ENCODE measurements at regions not wholly inside any gene's neighbourhood (a gene's known extent, or its start where the extent isn't known, plus 50 kb on each side); places are given as distances from the start of the nearest gene placed in this dataset.

DNA sequence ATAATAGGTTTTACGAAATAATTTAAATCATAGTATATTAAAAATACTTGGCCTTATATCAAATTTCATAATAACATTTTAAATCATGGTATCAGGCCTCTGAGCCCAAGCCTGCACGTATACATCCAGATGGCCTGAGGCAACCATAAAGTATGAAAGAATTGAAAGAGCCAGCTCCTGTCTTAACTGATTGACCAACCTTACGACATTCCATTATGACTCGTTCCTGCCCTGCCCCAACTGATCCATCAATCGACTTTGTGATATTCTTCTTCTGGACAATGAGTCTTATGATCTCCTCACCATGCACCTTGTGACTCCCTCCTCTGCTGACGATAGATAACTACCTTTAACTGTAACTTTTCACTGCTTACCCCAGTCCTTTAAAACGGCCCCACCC, 545.0 kb downstream of the MTRR start:
- TF ChIP-seq, protein P1, sequence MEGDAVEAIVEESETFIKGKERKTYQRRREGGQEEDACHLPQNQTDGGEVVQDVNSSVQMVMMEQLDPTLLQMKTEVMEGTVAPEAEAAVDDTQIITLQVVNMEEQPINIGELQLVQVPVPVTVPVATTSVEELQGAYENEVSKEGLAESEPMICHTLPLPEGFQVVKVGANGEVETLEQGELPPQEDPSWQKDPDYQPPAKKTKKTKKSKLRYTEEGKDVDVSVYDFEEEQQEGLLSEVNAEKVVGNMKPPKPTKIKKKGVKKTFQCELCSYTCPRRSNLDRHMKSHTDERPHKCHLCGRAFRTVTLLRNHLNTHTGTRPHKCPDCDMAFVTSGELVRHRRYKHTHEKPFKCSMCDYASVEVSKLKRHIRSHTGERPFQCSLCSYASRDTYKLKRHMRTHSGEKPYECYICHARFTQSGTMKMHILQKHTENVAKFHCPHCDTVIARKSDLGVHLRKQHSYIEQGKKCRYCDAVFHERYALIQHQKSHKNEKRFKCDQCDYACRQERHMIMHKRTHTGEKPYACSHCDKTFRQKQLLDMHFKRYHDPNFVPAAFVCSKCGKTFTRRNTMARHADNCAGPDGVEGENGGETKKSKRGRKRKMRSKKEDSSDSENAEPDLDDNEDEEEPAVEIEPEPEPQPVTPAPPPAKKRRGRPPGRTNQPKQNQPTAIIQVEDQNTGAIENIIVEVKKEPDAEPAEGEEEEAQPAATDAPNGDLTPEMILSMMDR (IDR thresholded peaks at IDR 0.05; ENCODE audit: control extremely low read depth in 1 of 3, insufficient read depth in 1 of 3, low read depth in 1 of 3, low read length in 3 of 3), result no peak
- TF ChIP-seq GABPA (IDR thresholded peaks at IDR 0.05; ENCODE audit: borderline replicate concordance, insufficient read depth, low read length) (no peak), JUN (IDR thresholded peaks at IDR 0.05; ENCODE audit: low read depth, low read length) (no peak), EP300 (IDR thresholded peaks at IDR 0.05; ENCODE audit: borderline replicate concordance in 1 of 2, low read depth in 2 of 2, low read length in 2 of 2) (no peak)

Data from H1 (cell line).